Pancreas (tissue), 10 donors: ENCODE measurements at regions not wholly inside any gene's neighbourhood (a gene's known extent, or its start where the extent isn't known, plus 50 kb on each side); places are given as distances from the start of the nearest gene placed in this dataset.

Source experiments
- ATAC-seq, 4 donors: fragments of 200-7000 bp; cut with Tn5 transposase; one replicate each; pipeline versions ENCODE4 v1.8.0 to v1.9.1; 2020; ENCODE audit warnings: mild to moderate bottlenecking in 4 of 4, moderate library complexity in 4 of 4
- DNase-seq, 6 donors: peaks; one replicate each; pipeline ENCODE4 v3.0.0-alpha.2; 2020
- FAIRE-seq: peaks from 2 replicates; lab custom pipeline; 2012; peaks lifted over from hg19 to GRCh38; lab: Jason Lieb, UNC
- H3K27ac ChIP-seq, 4 donors: fragments of 200-600 bp; sonication (generic); 1 replicate in 3 of 4; 2 replicates in 1 of 4; pipeline versions ENCODE4 v1.5.0 to v1.8.0; 2020
- H3K27me3 ChIP-seq, 4 donors: fragments of 200-600 bp; one replicate each; pipeline ENCODE4 v1.8.0; 2021
- H3K36me3 ChIP-seq, 3 donors: fragments of 200-600 bp; sonication (generic) in 1 of 3; one replicate each; pipeline versions ENCODE4 v1.5.0 to v1.8.0; 2020 to 2021
- H3K4me1 ChIP-seq, 3 donors: fragments of 200-600 bp; one replicate each; pipeline ENCODE4 v1.8.0; 2021
- H3K4me3 ChIP-seq, 4 donors: fragments of 200-600 bp; sonication (generic) in 2 of 4; one replicate each; pipeline versions ENCODE4 v1.5.0 to v1.8.0; 2020 to 2021
- H3K9me3 ChIP-seq, 4 donors: fragments of 200-600 bp; one replicate each; pipeline ENCODE4 v1.8.0; 2021
- WGBS, 2 donors: extraction: QIAGEN DNeasy Blood & Tissue Kit; methylation state at CpG; one replicate each; pipeline ENCODE4 v1.1.7; 2013; 5-methylcytosine and 5-hydroxymethylcytosine counted together
- intact Hi-C, 3 donors: fragments of 100-400 bp; cut with DNase I; formaldehyde crosslinking; loops; one replicate each; pipeline versions ENCODE4 v1.11.1 to v1.14.2; 2022
- TF ChIP-seq, protein P1 (sequence below), 4 donors: fragments of 200-600 bp; sonication (generic) in 3 of 4; IDR thresholded peaks; one replicate each; pipeline versions ENCODE4 v1.5.0 to v1.8.0; 2021; ENCODE audit warnings: antibody characterized with exemption in 4 of 4
- donor health status: healthy with polysubstance abuse.
- donor health status: DM: no; HTN: no; CAD: no; lungs with moderate emphysema.
- donor health status: DM: no; HTN: no; CAD: no.
- donor health status: control.
- donor health status: control.
- donor health status: Bipolar disorder and iron deficiency.
- donor health status: DM: yes; HTN: yes; CAD: no.
- donor health status: DM: no; HTN: no; CAD: no.
- donor health status: DM: no; HTN: no; CAD: no.
- donor health status: DM: yes; HTN: yes; CAD: no.

DNA sequence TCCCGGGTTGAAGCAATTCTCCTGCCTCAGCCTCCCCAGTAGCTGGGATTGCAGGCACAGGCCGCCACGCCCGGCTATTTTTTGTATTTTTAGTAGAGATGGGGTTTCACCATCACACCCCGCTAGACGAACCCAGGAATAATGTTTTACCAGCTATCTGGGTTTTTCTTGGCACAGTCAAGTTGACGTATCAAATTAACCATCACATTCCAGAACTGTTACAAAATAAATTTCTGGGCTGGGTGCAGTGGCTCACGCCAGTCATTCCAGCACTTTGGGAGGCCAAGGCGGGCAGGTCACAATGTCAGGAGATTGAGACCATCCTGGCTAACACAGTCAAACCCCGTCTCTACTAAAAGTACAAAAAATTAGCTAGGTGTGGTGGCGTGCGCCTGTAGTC, 501.2 kb downstream of the SHISA9 start:
- TF ChIP-seq, protein P1, sequence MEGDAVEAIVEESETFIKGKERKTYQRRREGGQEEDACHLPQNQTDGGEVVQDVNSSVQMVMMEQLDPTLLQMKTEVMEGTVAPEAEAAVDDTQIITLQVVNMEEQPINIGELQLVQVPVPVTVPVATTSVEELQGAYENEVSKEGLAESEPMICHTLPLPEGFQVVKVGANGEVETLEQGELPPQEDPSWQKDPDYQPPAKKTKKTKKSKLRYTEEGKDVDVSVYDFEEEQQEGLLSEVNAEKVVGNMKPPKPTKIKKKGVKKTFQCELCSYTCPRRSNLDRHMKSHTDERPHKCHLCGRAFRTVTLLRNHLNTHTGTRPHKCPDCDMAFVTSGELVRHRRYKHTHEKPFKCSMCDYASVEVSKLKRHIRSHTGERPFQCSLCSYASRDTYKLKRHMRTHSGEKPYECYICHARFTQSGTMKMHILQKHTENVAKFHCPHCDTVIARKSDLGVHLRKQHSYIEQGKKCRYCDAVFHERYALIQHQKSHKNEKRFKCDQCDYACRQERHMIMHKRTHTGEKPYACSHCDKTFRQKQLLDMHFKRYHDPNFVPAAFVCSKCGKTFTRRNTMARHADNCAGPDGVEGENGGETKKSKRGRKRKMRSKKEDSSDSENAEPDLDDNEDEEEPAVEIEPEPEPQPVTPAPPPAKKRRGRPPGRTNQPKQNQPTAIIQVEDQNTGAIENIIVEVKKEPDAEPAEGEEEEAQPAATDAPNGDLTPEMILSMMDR (IDR thresholded peaks at IDR 0.05): no peak
- Histone ChIP-seq H3K36me3 (no peaks in the 10 kb centered on the region), H3K4me1 (no peaks in the 10 kb centered on the region), H3K27ac (no peak overlapping the region), H3K27me3 (peaks cover 0 to 4% (median 1%) of the 10 kb centered on the region in 4 donors), H3K4me3 (no peak overlapping the region), H3K9me3 (no peaks in the 10 kb centered on the region)
- ATAC-seq (no peak), FAIRE-seq (no peak), DNase-seq (no peak)
- intact Hi-C loops: no loop called here
- WGBS, 2 donors: 69 to 75% methylated on average over 12 of the region's 12 CpGs

DNA sequence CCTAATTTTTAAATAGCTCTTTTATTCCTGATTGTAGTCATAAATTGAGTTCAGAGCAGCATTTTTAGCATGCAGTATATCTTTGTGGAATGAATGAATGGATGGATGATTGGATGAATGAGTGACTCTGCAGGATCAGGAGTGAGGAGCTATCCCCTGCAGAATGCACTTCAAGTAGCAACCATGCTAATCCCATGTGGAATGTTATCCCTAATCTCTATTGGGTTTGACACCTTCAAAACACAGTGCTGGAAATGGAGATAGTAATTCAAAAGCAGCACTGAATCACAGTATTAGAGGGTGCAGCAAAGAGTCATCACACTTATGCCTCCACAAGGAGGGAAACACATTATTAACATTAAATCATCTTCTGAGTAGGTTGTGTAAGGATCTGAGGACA, 501.9 kb downstream of the SHISA9 start:
- Histone ChIP-seq H3K27ac (no peak overlapping the region), H3K4me1 (no peaks in the 10 kb centered on the region), H3K36me3 (no peaks in the 10 kb centered on the region), H3K9me3 (no peaks in the 10 kb centered on the region), H3K27me3 (peaks cover 0 to 4% (median 0%) of the 10 kb centered on the region in 4 donors), H3K4me3 (no peak overlapping the region)
- FAIRE-seq (no peak), DNase-seq (no peak), ATAC-seq (no peak)
- TF ChIP-seq, protein P1 (IDR thresholded peaks at IDR 0.05): no peak
- intact Hi-C loops: no loop called here

DNA sequence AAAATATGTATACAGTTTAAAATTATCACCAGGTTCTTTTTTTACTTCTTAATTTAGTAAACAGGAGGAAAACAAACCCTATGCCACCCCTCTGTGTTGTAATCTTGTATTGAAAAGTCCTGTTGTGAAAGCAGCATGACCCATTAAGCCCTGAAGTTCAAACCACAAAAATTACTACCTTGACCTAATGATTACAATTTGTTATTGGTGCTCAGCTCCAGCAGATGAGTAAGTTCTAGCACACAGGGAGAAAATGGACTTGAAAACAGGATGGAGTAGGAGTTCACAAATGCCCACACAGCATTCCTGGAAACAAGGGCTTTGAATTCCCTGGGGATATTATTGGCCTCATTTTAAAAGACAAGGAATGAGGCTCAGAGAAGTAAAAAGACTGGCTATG, 505.8 kb upstream of the ERCC4 start:
- intact Hi-C loops: no loop called here
- FAIRE-seq (no peak), ATAC-seq (no peak), DNase-seq (no peak)
- no peaks in the 10 kb centered on the region for H3K36me3 ChIP-seq
- no peak overlapping the region for H3K27ac ChIP-seq
- H3K27me3 ChIP-seq: no peaks in the 10 kb centered on the region
- no peaks in the 10 kb centered on the region for H3K4me1 ChIP-seq
- no peak overlapping the region for H3K4me3 ChIP-seq
- no peaks in the 10 kb centered on the region for H3K9me3 ChIP-seq
- TF ChIP-seq, protein P1 (IDR thresholded peaks at IDR 0.05): no peak

DNA sequence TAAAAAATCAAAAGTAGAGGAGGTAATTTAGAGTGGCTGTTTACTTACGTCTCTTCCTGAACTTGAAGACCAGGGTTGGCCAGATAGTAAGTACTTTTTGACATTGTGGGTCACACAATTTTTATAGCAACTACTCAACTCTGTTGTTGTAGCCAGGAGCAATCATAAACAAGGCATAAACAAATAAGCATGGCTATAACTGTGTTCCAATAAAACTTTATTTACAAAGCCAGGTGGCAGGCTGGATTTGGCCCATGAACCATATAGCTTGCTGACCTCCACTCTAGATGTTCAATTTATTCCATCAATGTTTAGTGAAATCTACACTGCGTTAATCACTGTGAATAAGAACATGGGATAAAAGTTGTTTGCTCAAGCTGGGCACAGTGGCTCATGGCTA, 500.4 kb upstream of the ERCC4 start:
- no peak overlapping the region for H3K27ac ChIP-seq
- FAIRE-seq: no peak
- H3K4me3 ChIP-seq: no peak overlapping the region
- no peak for DNase-seq
- 53 to 58% methylated on average over 2 of the region's 2 CpGs for WGBS, 2 donors
- ATAC-seq: no peak
- intact Hi-C loops: no loop called here
- no peaks in the 10 kb centered on the region for H3K36me3 ChIP-seq
- TF ChIP-seq, protein P1 (IDR thresholded peaks at IDR 0.05): no peak
- no peaks in the 10 kb centered on the region for H3K27me3 ChIP-seq
- H3K9me3 ChIP-seq: no peaks in the 10 kb centered on the region
- H3K4me1 ChIP-seq: no peaks in the 10 kb centered on the region

DNA sequence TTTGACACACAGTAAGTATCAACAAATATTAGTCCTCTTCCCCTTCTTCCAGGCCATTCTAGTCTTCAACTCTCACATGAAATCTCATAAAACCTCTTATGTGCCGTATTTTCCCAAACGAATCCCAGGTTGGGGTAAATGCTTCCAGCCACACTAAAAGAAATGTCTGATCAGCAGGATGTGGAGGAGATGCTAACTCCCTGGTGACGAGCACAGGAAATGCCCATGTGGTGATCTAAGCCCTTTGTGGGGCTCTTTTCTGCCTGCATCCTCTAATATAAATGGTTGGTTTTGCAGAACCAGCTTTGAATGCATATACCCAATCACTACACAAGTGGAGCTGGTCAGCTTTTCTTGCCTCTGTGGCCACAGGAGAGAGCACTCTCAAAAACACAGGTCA, 498.2 kb upstream of the ERCC4 start:
- Histone ChIP-seq H3K27me3 (no peaks in the 10 kb centered on the region), H3K9me3 (no peaks in the 10 kb centered on the region), H3K27ac (no peak overlapping the region), H3K4me1 (no peaks in the 10 kb centered on the region), H3K4me3 (no peak overlapping the region), H3K36me3 (no peaks in the 10 kb centered on the region)
- WGBS, 2 donors: 43 to 59% methylated on average over 3 of the region's 3 CpGs
- ATAC-seq (no peak), FAIRE-seq (no peak), DNase-seq (no peak)
- intact Hi-C loops: no loop called here
- TF ChIP-seq, protein P1 (IDR thresholded peaks at IDR 0.05): no peak
